A172 (cell line): ENCODE measurements at regions not wholly inside any gene's neighbourhood (a gene's known extent, or its start where the extent isn't known, plus 50 kb on each side); places are given as distances from the start of the nearest gene placed in this dataset.
A peak's percentile ranks its signal among the peaks of the same experiment; 100 is the strongest.

ENCODE experiments used
- DNase-seq: peaks from one replicate; pipeline ENCODE4 v3.0.0-alpha.2; 2015; ENCODE audit warnings: low spot score

DNA sequence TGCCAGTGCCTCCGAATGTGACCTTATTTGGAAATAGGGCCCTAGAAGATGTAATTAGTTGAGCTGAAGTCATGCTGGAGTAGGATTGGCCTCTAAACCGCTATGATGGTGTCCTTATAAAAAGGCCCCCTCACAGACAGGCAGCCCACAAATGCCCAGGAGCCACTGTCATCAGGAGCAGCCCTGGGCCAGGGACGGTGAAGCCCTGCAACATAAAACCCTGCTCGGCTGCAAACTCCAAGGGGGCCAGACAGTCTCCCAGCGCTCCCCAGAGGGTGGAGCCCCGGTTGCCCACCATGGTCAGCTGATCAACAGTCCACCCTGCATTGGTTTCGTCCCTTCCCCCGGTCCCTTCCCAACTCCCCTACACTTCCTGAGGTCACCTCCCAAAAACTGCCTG is 351.7 kb downstream of the FOXL1 start:
- DNase-seq = peak; percentile 76

DNA sequence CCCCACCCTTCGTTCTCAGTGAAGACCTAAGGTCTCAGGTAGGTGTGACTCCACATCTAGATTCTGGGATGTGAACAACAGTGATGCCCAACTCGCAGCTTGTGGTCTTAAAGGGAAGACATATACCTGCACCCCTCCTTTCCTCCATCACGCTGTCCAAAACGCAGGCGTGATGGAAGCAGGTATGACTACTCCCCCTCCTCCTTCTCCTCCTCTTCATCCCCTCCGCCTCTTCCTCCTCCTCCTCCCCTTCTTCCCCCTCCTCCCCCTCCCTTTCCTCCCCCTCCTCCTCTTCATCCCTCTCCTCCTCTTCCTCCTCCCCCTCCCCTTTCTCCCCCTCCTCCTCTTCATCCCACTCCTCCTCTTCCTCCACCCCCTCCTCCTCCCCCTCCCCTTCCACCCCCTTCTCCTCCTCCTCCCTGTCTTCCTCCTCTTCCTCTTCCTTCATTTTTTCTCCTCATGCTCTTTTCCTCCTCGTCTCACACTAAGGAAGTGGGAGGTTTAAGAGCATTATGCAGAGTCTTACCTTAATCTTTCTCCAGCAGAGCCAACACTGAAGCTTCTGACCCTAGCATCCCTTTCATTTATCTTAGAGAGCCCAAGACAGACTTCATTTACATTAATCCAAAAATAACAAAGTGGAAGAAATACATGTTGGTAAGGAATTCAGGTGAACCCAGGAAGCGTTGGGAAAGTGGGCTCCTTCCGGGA is 352.5 kb downstream of the FOXL1 start:
- DNase-seq = peak; percentile 48

DNA sequence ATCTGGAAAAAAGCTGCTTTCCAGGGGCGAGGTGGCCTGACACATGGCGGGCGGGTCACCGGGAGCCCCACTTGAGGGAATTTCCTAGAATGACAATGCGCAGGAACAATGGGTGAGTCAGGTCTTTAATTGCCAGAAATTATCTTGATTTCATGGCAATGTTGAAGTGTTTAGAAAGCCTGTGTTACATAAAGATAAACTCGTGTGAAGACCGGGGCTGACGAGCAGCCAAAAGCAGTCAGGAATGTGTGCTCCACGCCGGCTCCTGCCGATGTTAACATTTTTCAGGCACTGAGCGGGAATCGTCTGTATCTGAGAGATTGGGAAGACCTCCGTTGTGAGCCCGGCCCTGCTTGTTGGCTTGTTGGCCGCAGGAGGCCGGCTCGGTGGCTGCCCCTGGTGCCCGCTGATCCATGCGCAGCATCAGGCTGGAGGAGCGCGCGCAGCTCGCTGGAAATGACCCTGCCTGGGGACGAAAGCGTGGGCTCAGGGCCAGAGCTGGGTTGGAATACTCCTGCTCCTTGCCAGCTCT is 353.1 kb downstream of the FOXL1 start:
- peak; percentile 96 for DNase-seq

DNA sequence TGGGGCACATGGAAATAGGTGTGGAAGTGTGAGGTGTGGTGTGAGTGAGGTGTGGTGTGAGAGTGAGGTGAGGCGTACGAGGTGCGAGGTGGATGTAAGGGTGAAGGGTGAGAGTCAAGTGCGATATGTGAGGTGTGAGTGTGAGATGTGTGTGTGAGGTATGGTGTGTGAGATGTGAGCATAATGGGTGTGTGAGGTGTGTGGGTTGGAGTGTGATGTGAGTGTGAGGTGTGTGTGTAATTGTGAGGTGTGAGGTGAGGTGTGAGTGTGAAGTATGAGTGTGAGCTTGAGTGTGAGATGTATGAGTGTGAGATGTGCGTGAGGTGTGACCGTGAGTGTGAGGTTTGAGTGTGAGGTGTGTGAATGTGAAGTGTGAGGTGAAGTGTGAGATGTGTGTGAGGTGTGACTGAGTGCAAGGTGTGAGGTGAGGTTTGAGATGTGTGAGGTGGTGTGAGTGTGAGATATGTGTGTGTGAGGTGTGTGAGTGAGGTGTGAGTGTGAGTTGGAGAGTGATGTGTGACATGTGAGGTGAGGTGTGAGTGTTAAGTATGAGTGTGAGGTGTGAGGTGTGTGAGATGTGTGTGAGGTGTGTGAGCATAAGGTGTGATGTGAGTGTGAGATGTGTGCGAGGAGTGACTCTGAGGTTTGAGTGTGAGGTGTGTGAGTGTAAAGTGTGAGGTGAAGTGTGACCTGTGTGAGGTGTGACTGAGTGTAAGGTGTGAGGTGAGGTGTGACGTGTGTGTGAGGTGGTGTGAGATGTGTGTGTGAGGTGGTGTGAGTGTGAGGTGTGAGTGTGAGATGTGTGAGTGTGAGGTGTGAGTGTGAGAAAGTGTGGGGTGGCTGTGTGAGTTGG is 354.0 kb downstream of the FOXL1 start:
- DNase-seq = no peak

GRCh38 chr16:86934581-86935375 is 356.4 kb downstream of the FOXL1 start:
- DNase-seq = peak; percentile 76

GRCh38 chr16:86939609-86940008 is 361.3 kb downstream of the FOXL1 start:
- no peak for DNase-seq

GRCh38 chr16:86941731-86942130 is 363.4 kb downstream of the FOXL1 start:
- no peak for DNase-seq

DNA sequence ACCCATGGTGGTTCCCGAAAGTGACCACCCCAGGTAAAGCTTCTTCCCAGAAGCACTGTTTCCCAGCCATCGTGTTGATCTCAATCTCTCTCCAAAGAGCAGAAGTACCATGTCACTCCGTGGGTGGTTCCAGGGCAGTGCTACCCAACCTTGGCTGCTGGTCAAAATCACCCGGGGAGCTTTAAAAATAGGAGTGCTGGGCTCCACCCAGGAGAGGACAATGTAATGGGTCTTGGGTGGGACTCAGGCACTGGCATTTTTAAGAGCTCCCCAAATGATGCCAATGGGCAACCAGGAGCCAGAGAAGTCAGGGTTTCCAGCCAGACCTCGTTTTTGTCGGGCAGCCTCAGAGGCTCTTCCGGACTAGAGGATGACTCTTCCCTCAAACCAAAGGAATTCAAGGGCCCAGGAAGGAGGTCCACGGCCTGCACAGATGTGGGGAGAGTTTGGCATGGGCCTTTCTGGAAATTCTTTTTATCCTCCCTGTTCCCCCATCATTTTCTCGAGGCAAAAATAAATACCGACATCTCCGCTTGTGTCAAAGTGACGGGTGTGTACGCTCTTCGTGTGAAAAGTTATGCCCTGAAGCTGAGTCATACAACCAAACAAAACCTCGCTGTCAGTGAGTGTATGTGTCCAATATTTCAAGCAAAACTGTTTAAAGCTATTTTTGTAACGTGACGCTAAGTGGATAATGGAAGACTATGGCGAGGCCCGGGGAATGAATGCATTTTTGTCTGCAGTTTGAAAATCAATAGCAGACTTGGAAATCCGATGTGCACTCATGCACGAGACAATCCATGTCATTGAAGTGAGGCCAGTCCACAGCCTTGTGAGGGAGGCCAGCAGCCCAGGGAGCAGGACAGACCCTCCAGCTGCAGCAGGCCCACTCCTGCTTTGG is 364.1 kb downstream of the FOXL1 start:
- peak; percentile 86 for DNase-seq

GRCh38 chr16:86945166-86945900 is 367.0 kb downstream of the FOXL1 start:
- no peak for DNase-seq

GRCh38 chr16:86946396-86946795 is 368.0 kb downstream of the FOXL1 start:
- peak; percentile 88 for DNase-seq

DNA sequence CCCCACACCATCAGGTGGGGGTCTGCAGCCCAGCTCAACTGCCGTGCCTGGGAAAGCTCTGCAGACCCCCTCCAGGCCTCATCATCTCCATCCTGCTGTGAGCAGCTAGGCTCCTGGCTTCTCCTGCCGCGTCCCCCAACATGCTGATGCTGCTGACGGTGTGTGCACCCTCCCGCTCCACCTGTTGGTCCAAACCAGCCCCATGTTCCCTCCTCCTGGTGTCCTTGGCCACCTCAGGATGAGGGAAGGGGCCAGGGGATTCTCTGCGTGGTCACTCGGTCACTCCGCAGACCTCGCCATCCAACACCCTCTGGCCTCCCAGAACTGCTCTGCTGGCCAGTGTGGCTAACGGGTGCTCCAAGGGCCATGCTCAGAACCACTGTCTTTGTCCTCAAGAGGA is 368.6 kb downstream of the FOXL1 start:
- DNase-seq = no peak

GRCh38 chr16:86948046-86948445 is 369.1 kb downstream of the C16orf95 start:
- DNase-seq = no peak

- DNase-seq = no peak
Observed at GRCh38 chr16:86949116-86949515, 368.1 kb downstream of the C16orf95 start.

DNA sequence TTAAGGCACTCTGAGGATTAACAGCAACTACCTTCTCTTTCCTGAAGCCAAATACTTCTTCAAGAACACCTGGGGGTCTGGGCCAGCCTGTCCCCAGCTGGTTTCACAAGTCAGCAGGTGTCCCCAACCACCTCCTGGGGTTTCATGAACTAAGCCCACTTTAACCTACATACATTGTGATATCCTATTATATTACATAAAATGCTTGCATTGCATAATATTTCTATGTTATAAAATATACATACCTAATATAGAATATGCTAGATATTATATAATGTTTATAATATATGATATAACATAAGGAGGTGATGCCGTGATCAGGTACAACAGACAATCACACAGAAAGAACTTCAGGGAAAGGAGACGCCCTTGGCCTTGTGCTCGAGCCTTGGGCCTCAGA is 367.6 kb downstream of the C16orf95 start:
- no peak for DNase-seq

- DNase-seq = no peak
Observed at GRCh38 chr16:86951041-86951822, 366.0 kb downstream of the C16orf95 start.

GRCh38 chr16:86951831-86952598 is 365.2 kb downstream of the C16orf95 start:
- peak; percentile 100 for DNase-seq

DNA sequence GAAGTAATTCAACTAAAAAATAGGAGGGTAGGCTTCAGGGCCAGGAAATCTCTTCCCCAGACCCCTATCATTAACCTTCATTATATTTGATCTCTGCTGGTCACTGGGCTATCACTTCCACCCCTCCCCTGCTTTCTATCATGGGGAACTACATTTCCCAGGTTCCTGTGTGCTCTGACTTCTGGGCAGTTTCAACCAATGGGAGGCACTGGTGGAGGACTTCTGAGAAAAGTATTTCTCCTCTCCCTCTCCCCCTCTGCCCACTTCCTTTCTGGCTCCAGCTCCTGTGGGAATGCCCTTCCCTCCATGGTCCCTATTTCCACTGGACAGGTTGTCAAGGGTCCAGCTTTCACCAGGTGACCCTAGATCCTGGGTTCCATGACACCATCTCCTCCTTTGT is 364.4 kb downstream of the C16orf95 start:
- peak; percentile 89 for DNase-seq

- DNase-seq = no peak
Observed at GRCh38 chr16:86953631-86954391, 363.4 kb downstream of the C16orf95 start.
